ENCODE measurements at regions not wholly inside any gene's neighbourhood (a gene's known extent, or its start where the extent isn't known, plus 50 kb on each side); places are given as distances from the start of the nearest gene placed in this dataset.

DNA sequence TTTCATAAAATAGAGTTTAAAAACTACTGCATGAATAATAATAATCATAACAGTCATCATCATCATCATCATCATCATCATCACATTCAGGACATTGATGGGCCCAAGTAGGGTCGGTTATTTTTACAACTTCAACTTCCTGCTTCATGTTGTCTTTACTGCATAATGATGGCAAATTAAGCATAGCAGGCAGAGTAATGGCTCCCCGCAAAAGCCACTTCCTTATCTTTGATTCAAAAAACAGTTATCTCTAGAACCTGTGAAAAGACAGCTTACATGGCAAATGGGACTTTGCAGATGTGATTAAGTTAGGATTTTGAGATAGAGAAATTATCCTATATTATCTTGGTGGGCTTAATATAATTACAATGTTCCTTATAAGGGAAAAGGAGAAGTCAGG is 792.9 kb downstream of the LIG4 start:
- no peak overlapping the region for H2AFZ ChIP-seq (ENCODE audit: low read depth, low read length, severe bottlenecking)
- H3K36me3 ChIP-seq (ENCODE audit: low read length): no peaks in the 10 kb centered on the region
- H3K9me2 ChIP-seq (replicated peaks; ENCODE audit: insufficient read depth, low read length): no peaks in the 10 kb centered on the region
- H3K9ac ChIP-seq (ENCODE audit: low read length): no peak overlapping the region
- no peak overlapping the region for H3K4me2 ChIP-seq (ENCODE audit: low read depth, low read length, poor library complexity, severe bottlenecking)
- no peak overlapping the region for H3K4me3 ChIP-seq (ENCODE audit: insufficient read depth, low read length, poor library complexity, severe bottlenecking)
- H3K9me3 ChIP-seq (ENCODE audit: insufficient read depth, low read length): no peaks in the 10 kb centered on the region
- no peaks in the 10 kb centered on the region for H4K20me1 ChIP-seq (ENCODE audit: low read depth, low read length)
- no peak for TF ChIP-seq EZH2phosphoT487 (conservative IDR thresholded peaks at IDR 0.05; ENCODE audit: low read length)
- TF ChIP-seq, protein P1, sequence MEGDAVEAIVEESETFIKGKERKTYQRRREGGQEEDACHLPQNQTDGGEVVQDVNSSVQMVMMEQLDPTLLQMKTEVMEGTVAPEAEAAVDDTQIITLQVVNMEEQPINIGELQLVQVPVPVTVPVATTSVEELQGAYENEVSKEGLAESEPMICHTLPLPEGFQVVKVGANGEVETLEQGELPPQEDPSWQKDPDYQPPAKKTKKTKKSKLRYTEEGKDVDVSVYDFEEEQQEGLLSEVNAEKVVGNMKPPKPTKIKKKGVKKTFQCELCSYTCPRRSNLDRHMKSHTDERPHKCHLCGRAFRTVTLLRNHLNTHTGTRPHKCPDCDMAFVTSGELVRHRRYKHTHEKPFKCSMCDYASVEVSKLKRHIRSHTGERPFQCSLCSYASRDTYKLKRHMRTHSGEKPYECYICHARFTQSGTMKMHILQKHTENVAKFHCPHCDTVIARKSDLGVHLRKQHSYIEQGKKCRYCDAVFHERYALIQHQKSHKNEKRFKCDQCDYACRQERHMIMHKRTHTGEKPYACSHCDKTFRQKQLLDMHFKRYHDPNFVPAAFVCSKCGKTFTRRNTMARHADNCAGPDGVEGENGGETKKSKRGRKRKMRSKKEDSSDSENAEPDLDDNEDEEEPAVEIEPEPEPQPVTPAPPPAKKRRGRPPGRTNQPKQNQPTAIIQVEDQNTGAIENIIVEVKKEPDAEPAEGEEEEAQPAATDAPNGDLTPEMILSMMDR (IDR thresholded peaks at IDR 0.05; ENCODE audit: insufficient read depth, low read length, poor library complexity, severe bottlenecking): no peak
- no peaks in the 10 kb centered on the region for H3F3A ChIP-seq (ENCODE audit: insufficient read depth)
- no peaks in the 10 kb centered on the region for H3K79me2 ChIP-seq (ENCODE audit: insufficient read depth, low read length)
- H3K27ac ChIP-seq (ENCODE audit: low read depth, low read length): no peak overlapping the region
- H3K27me3 ChIP-seq (ENCODE audit: low read length): no peaks in the 10 kb centered on the region

DNA sequence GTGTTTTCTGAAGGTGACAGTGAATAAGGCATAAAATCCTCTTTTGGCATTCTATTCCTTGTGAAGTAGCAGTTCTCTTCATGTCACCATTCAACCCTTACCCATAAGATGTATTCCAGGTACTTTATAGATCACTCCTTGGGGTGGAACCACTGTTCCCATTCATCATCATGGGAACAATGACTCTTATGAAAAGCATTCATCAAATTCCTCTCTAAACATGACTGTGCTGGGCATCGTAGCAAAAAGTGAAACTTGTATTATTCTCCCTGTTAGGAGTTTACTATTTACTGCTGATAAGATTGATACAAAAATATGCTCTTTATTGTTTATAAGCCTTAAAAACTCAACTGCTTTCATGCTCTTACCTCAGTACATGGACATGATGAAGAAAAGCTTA is 793.4 kb downstream of the LIG4 start:
- Histone ChIP-seq H3K4me3 (ENCODE audit: insufficient read depth, low read length, poor library complexity, severe bottlenecking) (no peak overlapping the region), H3K9me2 (replicated peaks; ENCODE audit: insufficient read depth, low read length) (no peaks in the 10 kb centered on the region), H2AFZ (ENCODE audit: low read depth, low read length, severe bottlenecking) (no peak overlapping the region), H3K9ac (ENCODE audit: low read length) (no peak overlapping the region), H3K27ac (ENCODE audit: low read depth, low read length) (no peak overlapping the region), H3K36me3 (ENCODE audit: low read length) (no peaks in the 10 kb centered on the region), H3K27me3 (ENCODE audit: low read length) (no peaks in the 10 kb centered on the region), H3K9me3 (ENCODE audit: insufficient read depth, low read length) (no peaks in the 10 kb centered on the region), H3K79me2 (ENCODE audit: insufficient read depth, low read length) (no peaks in the 10 kb centered on the region), H4K20me1 (ENCODE audit: low read depth, low read length) (no peaks in the 10 kb centered on the region), H3F3A (ENCODE audit: insufficient read depth) (no peaks in the 10 kb centered on the region), H3K4me2 (ENCODE audit: low read depth, low read length, poor library complexity, severe bottlenecking) (no peak overlapping the region)
- TF ChIP-seq, protein P1 (IDR thresholded peaks at IDR 0.05; ENCODE audit: insufficient read depth, low read length, poor library complexity, severe bottlenecking): no peak

DNA sequence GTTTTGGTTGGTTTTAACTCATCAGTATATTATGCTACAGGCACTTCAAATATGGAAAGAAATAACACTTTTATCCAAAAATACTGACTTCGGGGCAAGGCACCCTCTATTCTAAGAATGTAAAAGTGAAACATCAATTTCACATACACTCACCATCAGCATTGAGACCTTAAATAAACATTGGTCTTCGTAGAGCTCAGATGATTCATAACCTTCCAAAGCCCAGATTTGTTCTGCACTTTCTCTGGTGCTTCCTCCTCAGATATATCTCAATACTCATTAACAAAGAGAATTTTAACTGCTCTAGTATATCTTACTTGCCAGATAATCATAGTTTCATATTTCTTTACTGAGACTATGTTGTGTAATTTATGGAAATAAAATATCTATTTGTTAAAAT is 794.3 kb downstream of the LIG4 start:
- Histone ChIP-seq H3K9me3 (ENCODE audit: insufficient read depth, low read length) (no peaks in the 10 kb centered on the region), H2AFZ (ENCODE audit: low read depth, low read length, severe bottlenecking) (no peak overlapping the region)

More for the DNA sequence above, 794.3 kb downstream of the LIG4 start:
- Histone ChIP-seq H3K36me3 (ENCODE audit: low read length) (no peaks in the 10 kb centered on the region), H3K9me2 (replicated peaks; ENCODE audit: insufficient read depth, low read length) (no peaks in the 10 kb centered on the region), H4K20me1 (ENCODE audit: low read depth, low read length) (no peaks in the 10 kb centered on the region), H3K27me3 (ENCODE audit: low read length) (no peaks in the 10 kb centered on the region), H3K4me2 (ENCODE audit: low read depth, low read length, poor library complexity, severe bottlenecking) (no peak overlapping the region), H3K27ac (ENCODE audit: low read depth, low read length) (no peak overlapping the region), H3K4me3 (ENCODE audit: insufficient read depth, low read length, poor library complexity, severe bottlenecking) (no peak overlapping the region), H3F3A (ENCODE audit: insufficient read depth) (no peaks in the 10 kb centered on the region), H3K79me2 (ENCODE audit: insufficient read depth, low read length) (no peaks in the 10 kb centered on the region), H3K9ac (ENCODE audit: low read length) (no peak overlapping the region)
- TF ChIP-seq, protein P1 (IDR thresholded peaks at IDR 0.05; ENCODE audit: insufficient read depth, low read length, poor library complexity, severe bottlenecking): no peak
- no peak for TF ChIP-seq EZH2phosphoT487 (conservative IDR thresholded peaks at IDR 0.05; ENCODE audit: low read length)

Measured in SU-DHL-6 (cell line).